ENCODE measurements at regions not wholly inside any gene's neighbourhood (a gene's known extent, or its start where the extent isn't known, plus 50 kb on each side); places are given as distances from the start of the nearest gene placed in this dataset.

- Histone ChIP-seq H3K79me2 (ENCODE audit: insufficient read depth, low read depth, low read length) (no peaks in the 10 kb centered on the region), H3K36me3 (ENCODE audit: insufficient read depth, low read length) (no peaks in the 10 kb centered on the region), H3K9me3 (ENCODE audit: low read length) (no peaks in the 10 kb centered on the region), H3K4me2 (ENCODE audit: low read length) (no peak overlapping the region), H4K20me1 (ENCODE audit: insufficient read depth, low read length) (no peaks in the 10 kb centered on the region), H3K27ac (ENCODE audit: low read depth, low read length, poor library complexity, severe bottlenecking) (no peak overlapping the region), H2AFZ (ENCODE audit: low read length) (no peak overlapping the region), H3K4me1 (ENCODE audit: insufficient read depth, low read length, poor library complexity, severe bottlenecking) (no peaks in the 10 kb centered on the region), H3K9me2 (ENCODE audit: insufficient read depth, low read length) (no peaks in the 10 kb centered on the region), H3K4me3 (ENCODE audit: low read depth, low read length, poor library complexity, severe bottlenecking) (no peak overlapping the region)
- CTCF ChIA-PET (ENCODE audit: unreplicated experiment), result no interaction called here
- TF ChIP-seq CTCF (conservative IDR thresholded peaks at IDR 0.05; ENCODE audit: low read length), result no peak
- no peak for TF ChIP-seq EZH2phosphoT487 (IDR thresholded peaks at IDR 0.05; ENCODE audit: borderline replicate concordance, low read depth, low read length)
- POLR2A ChIA-PET, result interaction anchor here (1.0 kb wide), 1 partner anchor 9 kb away, joined by 3 read pairs; no protein-coding TSS in a partner anchor
- intact Hi-C loops (cut with micrococcal nuclease; ENCODE audit: unreplicated experiment), result no loop called here
- no TSS peak for BruUV-seq (replicated peaks)
- DNase-seq (ENCODE audit: low spot score), result no peak
These were observed 109.1 kb upstream of the COL8A1 start for GRCh38 chr3:99529265-99529664.

- no TSS peak for BruUV-seq (replicated peaks)
- intact Hi-C loops (cut with micrococcal nuclease; ENCODE audit: unreplicated experiment), result no loop called here
- no peaks in the 10 kb centered on the region for H4K20me1 ChIP-seq (ENCODE audit: insufficient read depth, low read length)
- TF ChIP-seq CTCF (conservative IDR thresholded peaks at IDR 0.05; ENCODE audit: low read length), result no peak
- TF ChIP-seq EZH2phosphoT487 (IDR thresholded peaks at IDR 0.05; ENCODE audit: borderline replicate concordance, low read depth, low read length), result no peak
- no peaks in the 10 kb centered on the region for H3K9me3 ChIP-seq (ENCODE audit: low read length)
- ChIA-PET POLR2A (interaction anchor here (0.9 kb wide), 1 partner anchor 15 kb away, joined by 5 read pairs; no protein-coding TSS in a partner anchor), CTCF (ENCODE audit: unreplicated experiment) (no interaction called here)
- H3K79me2 ChIP-seq (ENCODE audit: insufficient read depth, low read depth, low read length), result no peaks in the 10 kb centered on the region
- no peak overlapping the region for H3K4me3 ChIP-seq (ENCODE audit: low read depth, low read length, poor library complexity, severe bottlenecking)
- no peaks in the 10 kb centered on the region for H3K9me2 ChIP-seq (ENCODE audit: insufficient read depth, low read length)
- no peaks in the 10 kb centered on the region for H3K36me3 ChIP-seq (ENCODE audit: insufficient read depth, low read length)
- no peak overlapping the region for H3K4me2 ChIP-seq (ENCODE audit: low read length)
- no peak for DNase-seq (ENCODE audit: low spot score)
- H2AFZ ChIP-seq (ENCODE audit: low read length), result no peak overlapping the region
- no peak overlapping the region for H3K27ac ChIP-seq (ENCODE audit: low read depth, low read length, poor library complexity, severe bottlenecking)
- no peaks in the 10 kb centered on the region for H3K4me1 ChIP-seq (ENCODE audit: insufficient read depth, low read length, poor library complexity, severe bottlenecking)
These were observed 111.5 kb upstream of the COL8A1 start for GRCh38 chr3:99526921-99527320.

GRCh38 chr3:99524559-99524958 lies 113.8 kb upstream of the COL8A1 start:
- ChIA-PET CTCF (ENCODE audit: unreplicated experiment) (no interaction called here), POLR2A (no interaction called here)
- no peak for DNase-seq (ENCODE audit: low spot score)
- H3K4me1 ChIP-seq (ENCODE audit: insufficient read depth, low read length, poor library complexity, severe bottlenecking), result no peaks in the 10 kb centered on the region
- H3K36me3 ChIP-seq (ENCODE audit: insufficient read depth, low read length), result no peaks in the 10 kb centered on the region
- H3K27ac ChIP-seq (ENCODE audit: low read depth, low read length, poor library complexity, severe bottlenecking), result no peak overlapping the region
- no peak overlapping the region for H3K4me2 ChIP-seq (ENCODE audit: low read length)
- H3K9me3 ChIP-seq (ENCODE audit: low read length), result no peaks in the 10 kb centered on the region
- no peaks in the 10 kb centered on the region for H3K79me2 ChIP-seq (ENCODE audit: insufficient read depth, low read depth, low read length)
- H2AFZ ChIP-seq (ENCODE audit: low read length), result no peak overlapping the region
- H3K4me3 ChIP-seq (ENCODE audit: low read depth, low read length, poor library complexity, severe bottlenecking), result no peak overlapping the region
- BruUV-seq (replicated peaks), result no TSS peak
- H3K9me2 ChIP-seq (ENCODE audit: insufficient read depth, low read length), result no peaks in the 10 kb centered on the region
- TF ChIP-seq CTCF (conservative IDR thresholded peaks at IDR 0.05; ENCODE audit: low read length) (no peak), EZH2phosphoT487 (IDR thresholded peaks at IDR 0.05; ENCODE audit: borderline replicate concordance, low read depth, low read length) (no peak)
- intact Hi-C loops (cut with micrococcal nuclease; ENCODE audit: unreplicated experiment), result no loop called here
- H4K20me1 ChIP-seq (ENCODE audit: insufficient read depth, low read length), result no peaks in the 10 kb centered on the region
